PC-3 (cell line): ENCODE measurements at regions not wholly inside any gene's neighbourhood (a gene's known extent, or its start where the extent isn't known, plus 50 kb on each side); places are given as distances from the start of the nearest gene placed in this dataset.

Experiments used
- EZH2 ChIP-seq: fragments of 300-600 bp; sonication (generic); IDR thresholded peaks from one replicate; pipeline ENCODE4 v1.6.1; 2017; ENCODE audit warnings: antibody characterized with exemption, mild to moderate bottlenecking, low read length; ENCODE audit not compliant: unreplicated experiment
- TF ChIP-seq, protein P1 (sequence below): fragments of 300-600 bp; sonication (generic); conservative IDR thresholded peaks from 2 replicates; pipeline ENCODE4 v1.5.1; 2017; ENCODE audit warnings: antibody characterized with exemption, low read depth, mild to moderate bottlenecking, low read length

DNA sequence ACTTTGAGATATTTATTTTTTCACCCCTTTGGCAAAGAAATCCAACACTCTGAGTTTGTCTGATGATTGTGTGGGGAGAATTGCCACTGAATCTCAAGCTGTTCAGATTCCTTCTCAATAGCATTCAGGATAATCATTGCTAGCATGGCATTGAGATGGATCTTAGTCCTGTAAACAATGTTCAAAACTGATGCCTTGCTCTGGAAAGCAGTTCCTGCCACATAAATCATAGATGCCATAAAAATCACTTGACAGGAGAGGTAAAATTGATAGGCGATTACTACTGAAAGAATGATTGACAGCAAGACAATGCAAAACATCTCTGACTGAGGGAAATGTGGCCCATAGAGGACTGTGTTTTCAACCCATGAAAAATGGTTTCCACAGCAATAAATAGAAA, 915.6 kb downstream of the TRHDE start:
- TF ChIP-seq, protein P1, sequence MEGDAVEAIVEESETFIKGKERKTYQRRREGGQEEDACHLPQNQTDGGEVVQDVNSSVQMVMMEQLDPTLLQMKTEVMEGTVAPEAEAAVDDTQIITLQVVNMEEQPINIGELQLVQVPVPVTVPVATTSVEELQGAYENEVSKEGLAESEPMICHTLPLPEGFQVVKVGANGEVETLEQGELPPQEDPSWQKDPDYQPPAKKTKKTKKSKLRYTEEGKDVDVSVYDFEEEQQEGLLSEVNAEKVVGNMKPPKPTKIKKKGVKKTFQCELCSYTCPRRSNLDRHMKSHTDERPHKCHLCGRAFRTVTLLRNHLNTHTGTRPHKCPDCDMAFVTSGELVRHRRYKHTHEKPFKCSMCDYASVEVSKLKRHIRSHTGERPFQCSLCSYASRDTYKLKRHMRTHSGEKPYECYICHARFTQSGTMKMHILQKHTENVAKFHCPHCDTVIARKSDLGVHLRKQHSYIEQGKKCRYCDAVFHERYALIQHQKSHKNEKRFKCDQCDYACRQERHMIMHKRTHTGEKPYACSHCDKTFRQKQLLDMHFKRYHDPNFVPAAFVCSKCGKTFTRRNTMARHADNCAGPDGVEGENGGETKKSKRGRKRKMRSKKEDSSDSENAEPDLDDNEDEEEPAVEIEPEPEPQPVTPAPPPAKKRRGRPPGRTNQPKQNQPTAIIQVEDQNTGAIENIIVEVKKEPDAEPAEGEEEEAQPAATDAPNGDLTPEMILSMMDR = no peak
- TF ChIP-seq EZH2 = no peak
